IMR-90 (cell line): ENCODE measurements at regions not wholly inside any gene's neighbourhood (a gene's known extent, or its start where the extent isn't known, plus 50 kb on each side); places are given as distances from the start of the nearest gene placed in this dataset.

Experiments
- ATAC-seq: fragments of 200-7000 bp; cut with Tn5 transposase; 2 replicates; pipeline ENCODE4 v1.9.1; 2020; ENCODE audit warnings: low read depth, mild to moderate bottlenecking, moderate library complexity
- BruUV-seq: library from RNA; stranded (reverse); fragments of 400-500 nt; replicated peaks from 2 replicates; lab custom pipeline; 2021; lab: Mats Ljungman, UMichigan
- CTCF ChIA-PET: fragments of 300-600 bp; formaldehyde crosslinking; extraction: SDS; loops from one replicate; lab custom pipeline; 2021; ENCODE audit warnings: antibody characterized with exemption; lab: Yijun Ruan, JAX
- POLR2A ChIA-PET: fragments of 300-600 bp; sonication (Branson Sonifier 250); formaldehyde crosslinking; loops from one replicate; lab custom pipeline; 2022; ENCODE audit warnings: antibody characterized with exemption; ENCODE audit not compliant: unreplicated experiment; lab: Charles Lee
- DNase-seq: peaks from one replicate; pipeline ENCODE4 v3.0.0; 2013
- H2AFZ ChIP-seq: replicated peaks from 2 replicates; pipeline ENCODE3; 2013; ENCODE audit warnings: low read length, mild to moderate bottlenecking; ENCODE audit not compliant: poor library complexity
- H2AK5ac ChIP-seq: 2 replicates; pipeline ENCODE4 v1.6.1; 2013; ENCODE audit warnings: low read depth, low read length, inconsistent platforms
- H2AK9ac ChIP-seq: replicated peaks from 2 replicates; pipeline ENCODE3; 2013; ENCODE audit warnings: mild to moderate bottlenecking, low read depth, low read length, moderate library complexity; ENCODE audit not compliant: poor library complexity
- H2BK120ac ChIP-seq: 2 replicates; pipeline ENCODE4 v1.6.1; 2013; ENCODE audit warnings: low read depth, low read length, inconsistent platforms
- H2BK15ac ChIP-seq: 3 replicates; pipeline ENCODE4 v1.6.1; 2013; ENCODE audit warnings: low read depth, low read length, inconsistent platforms
- H2BK20ac ChIP-seq: 2 replicates; pipeline ENCODE4 v1.6.1; 2013; ENCODE audit warnings: low read depth, mild to moderate bottlenecking, inconsistent platforms, low read length, moderate library complexity
- H2BK5ac ChIP-seq: 2 replicates; pipeline ENCODE4 v1.6.1; 2013; ENCODE audit warnings: mild to moderate bottlenecking, low read depth, low read length, inconsistent platforms; ENCODE audit not compliant: poor library complexity, severe bottlenecking
- H3K14ac ChIP-seq: replicated peaks from 2 replicates; pipeline ENCODE4 v1.6.1; 2013; ENCODE audit warnings: low read depth, low read length, inconsistent platforms
- H3K18ac ChIP-seq: 2 replicates; pipeline ENCODE4 v1.6.1; 2013; ENCODE audit warnings: low read depth, low read length, control low read depth
- H3K23ac ChIP-seq: 2 replicates; pipeline ENCODE4 v1.6.1; 2013; ENCODE audit warnings: low read depth, low read length, inconsistent platforms
- H3K27ac ChIP-seq: 2 replicates; pipeline ENCODE4 v1.5.1; 2013; ENCODE audit warnings: mild to moderate bottlenecking, control low read depth, low read length; ENCODE audit not compliant: insufficient read depth
- H3K27me3 ChIP-seq: 2 replicates; pipeline ENCODE4 v1.6.1; 2013; ENCODE audit warnings: low read length; ENCODE audit not compliant: control insufficient read depth, insufficient read depth
- H3K36me3 ChIP-seq: 2 replicates; pipeline ENCODE4 v1.6.1; 2013; ENCODE audit warnings: low read length, mixed read lengths; ENCODE audit not compliant: control insufficient read depth, insufficient read depth
- H3K4ac ChIP-seq: 2 replicates; pipeline ENCODE4 v1.6.1; 2013; ENCODE audit warnings: low read depth, low read length, inconsistent platforms
- H3K4me1 ChIP-seq: 2 replicates; pipeline ENCODE4 v1.6.1; 2013; ENCODE audit warnings: low read length, mixed read lengths; ENCODE audit not compliant: control insufficient read depth, insufficient read depth
- H3K4me2 ChIP-seq: 2 replicates; pipeline ENCODE4 v1.6.1; 2013; ENCODE audit warnings: low read depth, mild to moderate bottlenecking, control low read depth, low read length, moderate library complexity
- H3K4me3 ChIP-seq: 2 replicates; pipeline ENCODE4 v1.5.1; 2013; ENCODE audit warnings: low read depth, mild to moderate bottlenecking, control low read depth, low read length, moderate library complexity; ENCODE audit not compliant: insufficient read depth
- H3K56ac ChIP-seq: 2 replicates; pipeline ENCODE4 v1.6.1; 2013; ENCODE audit warnings: low read length, inconsistent platforms; ENCODE audit not compliant: insufficient read depth; ENCODE audit errors: extremely low read depth
- H3K79me1 ChIP-seq, 2 experiments: 2 replicates each; pipeline ENCODE4 v1.6.1; 2013; ENCODE audit warnings: low read length in 2 of 2, inconsistent platforms in 1 of 2, low read depth in 1 of 2
- H3K9ac ChIP-seq: 2 replicates; pipeline ENCODE4 v1.6.1; 2013; ENCODE audit warnings: low read depth, low read length, control low read depth
- H3K9me1 ChIP-seq: 2 replicates; pipeline ENCODE4 v1.6.1; 2013; ENCODE audit warnings: low read length, inconsistent platforms; ENCODE audit not compliant: insufficient read depth
- H3K9me3 ChIP-seq: 2 replicates; pipeline ENCODE4 v1.6.1; 2013; ENCODE audit warnings: low read length; ENCODE audit not compliant: control insufficient read depth, insufficient read depth
- H4K20me1 ChIP-seq: 2 replicates; pipeline ENCODE4 v1.6.1; 2013; ENCODE audit warnings: low read length, inconsistent platforms; ENCODE audit not compliant: insufficient read depth
- H4K5ac ChIP-seq: 2 replicates; pipeline ENCODE4 v1.6.1; 2013; ENCODE audit warnings: mild to moderate bottlenecking, low read depth, low read length, control low read depth
- H4K8ac ChIP-seq, 2 experiments: 2 replicates each; pipeline ENCODE4 v1.6.1; 2013; ENCODE audit warnings: low read depth in 2 of 2, low read length in 2 of 2, control low read depth in 1 of 2, inconsistent platforms in 1 of 2
- H4K91ac ChIP-seq: 2 replicates; pipeline ENCODE4 v1.6.1; 2013; ENCODE audit warnings: low read depth, low read length, inconsistent platforms; ENCODE audit not compliant: insufficient read depth
- BHLHE40 ChIP-seq: fragments of 150-350 bp; IDR thresholded peaks from 2 replicates; pipeline ENCODE4 v1.6.1; 2016; ENCODE audit warnings: mild to moderate bottlenecking, low read depth, low read length
- CEBPB ChIP-seq: IDR thresholded peaks from 2 replicates; pipeline ENCODE4 v1.6.1; 2012; ENCODE audit warnings: low read depth, low read length, improper control_type of control experiment
- CHD1 ChIP-seq: IDR thresholded peaks from 2 replicates; pipeline ENCODE4 v1.6.1; 2012; ENCODE audit warnings: low read depth, low read length, improper control_type of control experiment
- CTCF ChIP-seq: conservative IDR thresholded peaks from 2 replicates; pipeline ENCODE4 v1.5.1; 2012; ENCODE audit warnings: mild to moderate bottlenecking, low read depth, low read length, improper control_type of control experiment
- POLR2A ChIP-seq: IDR thresholded peaks from 2 replicates; pipeline ENCODE4 v1.6.1; 2012; ENCODE audit warnings: mild to moderate bottlenecking, low read depth, low read length
- RAD21 ChIP-seq: IDR thresholded peaks from 2 replicates; pipeline ENCODE4 v1.6.1; 2012; ENCODE audit warnings: low read length, improper control_type of control experiment
- RCOR1 ChIP-seq: IDR thresholded peaks from 2 replicates; pipeline ENCODE4 v1.6.1; 2012; ENCODE audit warnings: mild to moderate bottlenecking, low read length, improper control_type of control experiment; ENCODE audit not compliant: insufficient replicate concordance
- SMC3 ChIP-seq: fragments of 150-350 bp; IDR thresholded peaks from 2 replicates; pipeline ENCODE4 v1.6.1; 2016; ENCODE audit warnings: low read depth, mild to moderate bottlenecking, antibody characterized with exemption, low read length, moderate library complexity
- WGBS, 2 experiments: methylation state at CpG; one replicate each; pipeline versions ENCODE4 v1.1.5 to v1.1.7; 2013; ENCODE audit warnings: missing lambda C conversion rate in 2 of 2; ENCODE audit not compliant: insufficient read length in 1 of 2; ENCODE audit errors: extremely low coverage in 2 of 2; 5-methylcytosine and 5-hydroxymethylcytosine counted together
- dilution Hi-C: fragments of 300-500 bp; cut with HindIII; formaldehyde crosslinking; loops from one replicate; pipeline ENCODE4 v1.14.3; 2018; ENCODE audit warnings: low sequenced_read_pairs; ENCODE audit not compliant: unreplicated experiment
- in situ Hi-C: fragments of 300-500 bp; cut with MboI; formaldehyde crosslinking; loops from 3 replicates; pipeline ENCODE4 v1.14.3; 2019; ENCODE audit warnings: low sequenced_read_pairs, inconsistent platforms, mixed read lengths
- intact Hi-C: fragments of 100-400 bp; cut with micrococcal nuclease; formaldehyde crosslinking; loops from 2 replicates; pipeline ENCODE4 v1.10.0; 2022

- H3K4me3 ChIP-seq, result no peak overlapping the region
- no peak overlapping the region for H3K27ac ChIP-seq
- no peak overlapping the region for H2AFZ ChIP-seq
- no peaks in the 10 kb centered on the region for H3K27me3 ChIP-seq
- H2BK20ac ChIP-seq, result no peak overlapping the region
- H2AK9ac ChIP-seq, result no peak overlapping the region
- no peaks in the 10 kb centered on the region for H3K9me1 ChIP-seq
- H2BK15ac ChIP-seq, result no peak overlapping the region
- in situ Hi-C loops (no loop called here), dilution Hi-C loops (no loop called here), intact Hi-C loops (no loop called here)
- no peak overlapping the region for H3K18ac ChIP-seq
- no peak for DNase-seq
- H3K4me1 ChIP-seq, result no peaks in the 10 kb centered on the region
- H3K4me2 ChIP-seq, result no peak overlapping the region
- peaks cover 44% of the 10 kb centered on the region for H3K9me3 ChIP-seq
- no peak overlapping the region for H4K8ac ChIP-seq
- no peak overlapping the region for H3K23ac ChIP-seq
- H3K9ac ChIP-seq, result no peak overlapping the region
- no peaks in the 10 kb centered on the region for H3K36me3 ChIP-seq
- no peak overlapping the region for H3K14ac ChIP-seq
- no peak overlapping the region for H2BK5ac ChIP-seq
- no peak overlapping the region for H4K5ac ChIP-seq
- ATAC-seq, result no peak
- no peak overlapping the region for H2BK120ac ChIP-seq
- TF ChIP-seq RCOR1 (no peak), POLR2A (no peak), CEBPB (no peak), CTCF (no peak), SMC3 (no peak), CHD1 (no peak), BHLHE40 (no peak), RAD21 (no peak)
- no peak overlapping the region for H4K91ac ChIP-seq
- no peaks in the 10 kb centered on the region for H4K20me1 ChIP-seq
- WGBS, 2 experiments, result 0% methylated on average over 1 of the region's 1 CpG; no CpG with 5 or more reads in 1 of the 2 experiments
- no peak overlapping the region for H3K56ac ChIP-seq
- ChIA-PET CTCF (no interaction called here), POLR2A (no interaction called here)
- no TSS peak for BruUV-seq
- no peak overlapping the region for H3K4ac ChIP-seq
- H3K79me1 ChIP-seq, result no peaks in the 10 kb centered on the region
- no peak overlapping the region for H2AK5ac ChIP-seq
These were observed 72.4 kb downstream of the MBD3L1 start for GRCh38 chr19:8904597-8904996.
